Upper lobe of left lung (tissue), 4 donors: ENCODE measurements at regions not wholly inside any gene's neighbourhood (a gene's known extent, or its start where the extent isn't known, plus 50 kb on each side); places are given as distances from the start of the nearest gene placed in this dataset.

Source experiments
- POLR2A ChIP-seq, 4 donors: fragments of 450-650 bp; IDR thresholded peaks; one replicate each; pipeline ENCODE4 v1.5.1; 2016 to 2017; ENCODE audit warnings: antibody characterized with exemption in 4 of 4, mild to moderate bottlenecking in 2 of 4
- TF ChIP-seq, protein P1 (sequence below), 6 experiments: fragments of 450-650 bp in 4 of 6; fragments of 200-600 bp in 2 of 6; sonication (generic) in 2 of 6; IDR thresholded peaks; one replicate each; pipeline ENCODE4 v1.5.1; 2016 to 2019; ENCODE audit warnings: antibody characterized with exemption in 6 of 6

GRCh38 chr6:146890644-146891434 lies 292.1 kb downstream of the ADGB start:
- TF ChIP-seq, protein P1, sequence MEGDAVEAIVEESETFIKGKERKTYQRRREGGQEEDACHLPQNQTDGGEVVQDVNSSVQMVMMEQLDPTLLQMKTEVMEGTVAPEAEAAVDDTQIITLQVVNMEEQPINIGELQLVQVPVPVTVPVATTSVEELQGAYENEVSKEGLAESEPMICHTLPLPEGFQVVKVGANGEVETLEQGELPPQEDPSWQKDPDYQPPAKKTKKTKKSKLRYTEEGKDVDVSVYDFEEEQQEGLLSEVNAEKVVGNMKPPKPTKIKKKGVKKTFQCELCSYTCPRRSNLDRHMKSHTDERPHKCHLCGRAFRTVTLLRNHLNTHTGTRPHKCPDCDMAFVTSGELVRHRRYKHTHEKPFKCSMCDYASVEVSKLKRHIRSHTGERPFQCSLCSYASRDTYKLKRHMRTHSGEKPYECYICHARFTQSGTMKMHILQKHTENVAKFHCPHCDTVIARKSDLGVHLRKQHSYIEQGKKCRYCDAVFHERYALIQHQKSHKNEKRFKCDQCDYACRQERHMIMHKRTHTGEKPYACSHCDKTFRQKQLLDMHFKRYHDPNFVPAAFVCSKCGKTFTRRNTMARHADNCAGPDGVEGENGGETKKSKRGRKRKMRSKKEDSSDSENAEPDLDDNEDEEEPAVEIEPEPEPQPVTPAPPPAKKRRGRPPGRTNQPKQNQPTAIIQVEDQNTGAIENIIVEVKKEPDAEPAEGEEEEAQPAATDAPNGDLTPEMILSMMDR (IDR thresholded peaks at IDR 0.05) = no peak
- TF ChIP-seq POLR2A (IDR thresholded peaks at IDR 0.05) = no peak
